Gastrocnemius medialis (tissue), 4 donors: ENCODE measurements at regions not wholly inside any gene's neighbourhood (a gene's known extent, or its start where the extent isn't known, plus 50 kb on each side); places are given as distances from the start of the nearest gene placed in this dataset.

Experiments used
- ATAC-seq, 2 donors: fragments of 150-250 bp; one replicate each; pipeline ENCODE4 v1.9.1; 2016
- DNase-seq, 2 donors: peaks; one replicate each; pipeline ENCODE4 v3.0.0-alpha.2; 2019
- H3K27ac ChIP-seq, 4 donors: fragments of 200-600 bp; sonication (generic); 1 replicate in 1 of 4; 2 replicates in 3 of 4; pipeline ENCODE4 v1.5.1; 2016 to 2018; ENCODE audit warnings: mild to moderate bottlenecking in 2 of 4, moderate library complexity in 1 of 4
- H3K27me3 ChIP-seq, 3 donors: fragments of 200-600 bp; sonication (generic) in 2 of 3; 1 replicate in 1 of 3; 2 replicates in 2 of 3; pipeline versions ENCODE4 v1.5.1 to v1.6.0; 2016 to 2019; ENCODE audit warnings: mild to moderate bottlenecking in 1 of 3, moderate library complexity in 1 of 3
- H3K36me3 ChIP-seq, 2 donors: fragments of 200-600 bp; sonication (generic) in 1 of 2; one replicate each; pipeline ENCODE4 v1.5.1; 2017 to 2018
- H3K4me1 ChIP-seq, 2 donors: fragments of 200-600 bp; sonication (generic) in 1 of 2; one replicate each; pipeline ENCODE4 v1.5.1; 2016 to 2017; ENCODE audit warnings: mild to moderate bottlenecking in 2 of 2
- H3K4me3 ChIP-seq, 4 donors: fragments of 200-600 bp; sonication (generic) in 3 of 4; 1 replicate in 1 of 4; 2 replicates in 3 of 4; pipeline ENCODE4 v1.5.1; 2016 to 2019; ENCODE audit warnings: mild to moderate bottlenecking in 2 of 4
- H3K9me3 ChIP-seq, 3 donors: fragments of 200-600 bp; sonication (generic) in 2 of 3; 1 replicate in 1 of 3; 2 replicates in 2 of 3; pipeline ENCODE4 v1.5.1; 2016 to 2019
- CTCF ChIP-seq, 5 experiments: fragments of 450-650 bp in 3 of 5; fragments of 200-600 bp in 2 of 5; sonication (generic) in 2 of 5; IDR thresholded peaks in 4 of 5; conservative IDR thresholded peaks in 1 of 5; 1 replicate in 4 of 5; 2 replicates in 1 of 5; pipeline ENCODE4 v1.5.1; 2016 to 2019; ENCODE audit warnings: antibody characterized with exemption in 5 of 5, mild to moderate bottlenecking in 3 of 5, moderate library complexity in 3 of 5
- POLR2A ChIP-seq, 2 donors: fragments of 450-650 bp; IDR thresholded peaks; one replicate each; pipeline ENCODE4 v1.6.1; 2017; ENCODE audit warnings: antibody characterized with exemption in 2 of 2, mild to moderate bottlenecking in 2 of 2, moderate library complexity in 2 of 2
- in situ Hi-C, 4 donors: fragments of 200-750 bp; cut with MboI; loops; one replicate each; pipeline versions ENCODE4 v1.15.0 to v1.8.0; 2017; ENCODE audit warnings: low sequenced_read_pairs in 4 of 4
- intact Hi-C: fragments of 100-400 bp; cut with DNase I; formaldehyde crosslinking; loops from one replicate; pipeline ENCODE4 v1.15.1; 2023; ENCODE audit warnings: low total_unique reads

DNA sequence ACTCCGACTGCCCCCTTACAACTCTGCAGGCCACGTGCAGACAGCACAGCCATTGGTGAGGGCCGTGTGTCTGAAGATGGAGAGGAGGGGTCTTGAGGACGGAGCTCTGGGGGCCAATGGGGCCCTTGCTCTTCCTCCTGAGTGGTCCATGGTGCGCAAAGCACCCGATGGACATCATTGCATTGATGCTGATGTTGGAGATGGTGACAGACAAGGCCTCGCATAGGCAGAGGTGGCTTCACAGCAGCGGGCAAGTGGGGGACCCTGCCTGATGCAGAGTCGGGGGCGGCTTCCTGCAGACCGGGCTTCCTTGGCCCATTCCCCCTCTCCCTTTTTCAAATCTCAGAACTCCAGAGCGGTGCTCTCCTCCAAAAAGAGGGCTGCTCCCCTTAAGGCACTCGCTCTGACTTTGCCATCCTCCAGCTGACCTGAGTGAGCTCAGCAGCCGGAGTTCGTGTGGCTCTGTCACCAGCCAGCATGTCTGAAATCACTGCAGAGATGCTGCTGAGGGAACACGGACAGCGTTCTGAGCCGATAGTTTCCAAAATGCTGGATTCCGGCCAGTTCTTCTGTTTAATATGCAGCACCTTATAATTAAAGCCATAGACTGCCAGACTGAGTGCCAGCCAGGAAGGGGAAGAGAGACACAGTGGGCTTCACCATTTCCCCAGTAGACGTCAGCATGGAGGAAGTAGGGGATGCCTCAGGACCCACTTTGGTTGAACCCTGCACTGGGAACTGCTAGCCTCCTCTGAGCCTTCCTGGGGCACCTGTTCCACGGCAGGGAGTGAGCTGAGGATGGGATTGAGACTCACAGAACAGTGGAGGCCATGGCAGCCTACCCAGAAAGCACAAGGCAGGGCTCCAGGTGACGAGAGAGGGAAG, 278.2 kb downstream of the BRD1 start:
- intact Hi-C loops = no loop called here
- Histone ChIP-seq H3K4me3 (no peak overlapping the region), H3K9me3 (no peaks in the 10 kb centered on the region), H3K36me3 (no peaks in the 10 kb centered on the region), H3K27ac (no peak overlapping the region), H3K27me3 (no peaks in the 10 kb centered on the region), H3K4me1 (no peaks in the 10 kb centered on the region)
- TF ChIP-seq CTCF (IDR thresholded peaks at IDR 0.05 in 4 of 5, conservative IDR thresholded peaks at IDR 0.05 in 1 of 5) (no peak), POLR2A (IDR thresholded peaks at IDR 0.05) (no peak)
- no peak for DNase-seq
- ATAC-seq = no peak
- in situ Hi-C loops = no loop called here

GRCh38 chr22:49548356-49549202, 279.1 kb downstream of the BRD1 start:
- H3K4me1 ChIP-seq = no peaks in the 10 kb centered on the region
- H3K9me3 ChIP-seq = no peaks in the 10 kb centered on the region
- no peak overlapping the region for H3K27ac ChIP-seq
- no peak for DNase-seq
- H3K27me3 ChIP-seq = no peaks in the 10 kb centered on the region
- intact Hi-C loops (no loop called here), in situ Hi-C loops (no loop called here)
- no peaks in the 10 kb centered on the region for H3K36me3 ChIP-seq
- ATAC-seq = no peak
- TF ChIP-seq POLR2A (IDR thresholded peaks at IDR 0.05) (no peak), CTCF (IDR thresholded peaks at IDR 0.05 in 4 of 5, conservative IDR thresholded peaks at IDR 0.05 in 1 of 5) (no peak)
- H3K4me3 ChIP-seq = no peak overlapping the region

DNA sequence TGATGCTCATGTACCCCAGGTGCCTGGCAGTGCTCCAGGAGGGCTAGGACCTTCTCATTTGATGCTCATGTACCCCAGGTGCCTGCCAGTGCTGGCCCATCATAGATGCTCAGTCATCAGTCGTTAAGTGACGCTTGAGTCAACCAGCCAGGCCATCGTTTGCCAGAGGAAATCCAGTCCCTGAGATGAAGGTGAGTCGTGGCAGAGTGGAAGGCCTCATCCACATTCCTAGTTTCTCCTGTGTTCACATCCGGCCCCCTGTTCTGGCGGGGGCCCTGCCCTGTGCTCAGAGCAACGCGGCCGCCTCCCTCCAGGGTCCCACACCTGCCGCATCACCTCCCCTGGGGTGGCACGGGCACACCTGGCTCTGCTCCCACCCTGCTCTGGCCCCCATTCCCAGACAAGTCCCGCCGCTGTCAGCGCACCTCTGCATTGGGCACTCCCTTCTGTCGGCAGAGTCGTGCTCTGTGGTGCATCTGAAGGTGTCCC, 279.9 kb downstream of the BRD1 start:
- DNase-seq = no peak
- H3K27me3 ChIP-seq = no peaks in the 10 kb centered on the region
- H3K9me3 ChIP-seq = no peaks in the 10 kb centered on the region
- ATAC-seq = no peak
- no peak overlapping the region for H3K27ac ChIP-seq
- intact Hi-C loops (no loop called here), in situ Hi-C loops (no loop called here)
- TF ChIP-seq POLR2A (IDR thresholded peaks at IDR 0.05) (no peak), CTCF (IDR thresholded peaks at IDR 0.05 in 4 of 5, conservative IDR thresholded peaks at IDR 0.05 in 1 of 5) (no peak)
- no peaks in the 10 kb centered on the region for H3K4me1 ChIP-seq
- no peaks in the 10 kb centered on the region for H3K36me3 ChIP-seq
- H3K4me3 ChIP-seq = no peak overlapping the region

DNA sequence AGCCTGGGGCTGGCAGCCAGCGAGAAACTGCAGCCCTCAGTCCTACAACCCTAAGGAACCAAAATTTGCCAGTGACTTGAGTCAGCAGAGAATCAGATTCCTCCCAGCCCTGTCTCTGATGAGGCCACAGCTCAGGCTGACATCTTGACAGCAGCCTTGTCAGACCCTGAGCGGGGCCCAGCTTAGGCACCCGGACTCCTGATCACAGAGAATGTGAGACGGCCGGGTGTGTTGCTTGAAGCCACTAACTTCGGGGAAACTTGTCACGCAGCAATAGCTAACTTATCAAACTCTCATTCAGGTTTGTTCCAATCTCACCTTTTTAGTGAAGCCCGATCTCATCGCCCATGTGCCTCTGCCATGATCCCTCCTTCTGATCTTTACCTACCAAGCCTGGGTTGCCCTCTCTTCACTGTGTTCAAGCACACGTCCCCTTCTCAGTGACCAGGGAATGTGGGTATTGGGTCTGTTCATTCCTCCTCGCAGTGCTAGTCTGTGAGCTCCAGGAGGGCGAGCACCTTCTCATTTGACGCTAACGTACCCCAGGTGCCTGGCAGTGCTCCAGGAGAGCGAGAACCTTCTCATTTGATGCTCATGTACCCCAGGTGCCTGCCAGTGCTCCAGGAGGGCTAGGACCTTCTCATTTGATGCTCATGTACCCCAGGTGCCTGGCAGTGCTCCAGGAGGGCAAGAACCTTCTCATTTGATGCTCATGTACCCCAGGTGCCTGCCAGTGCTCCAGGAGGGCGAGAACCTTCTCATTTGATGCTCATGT, 280.7 kb downstream of the BRD1 start:
- H3K27ac ChIP-seq = no peak overlapping the region
- ATAC-seq (no peak), DNase-seq (no peak)
- TF ChIP-seq POLR2A (IDR thresholded peaks at IDR 0.05) (no peak), CTCF (IDR thresholded peaks at IDR 0.05 in 4 of 5, conservative IDR thresholded peaks at IDR 0.05 in 1 of 5) (no peak)
- no peaks in the 10 kb centered on the region for H3K9me3 ChIP-seq
- no peaks in the 10 kb centered on the region for H3K36me3 ChIP-seq
- H3K4me1 ChIP-seq = no peaks in the 10 kb centered on the region
- H3K4me3 ChIP-seq = no peak overlapping the region
- in situ Hi-C loops (no loop called here), intact Hi-C loops (no loop called here)
- no peaks in the 10 kb centered on the region for H3K27me3 ChIP-seq
